Activated CD4-positive, alpha-beta T cell treated with anti-CD3 and anti-CD28 coated beads, Interleukin-2, amount 50 U/mL, for 4 hours (primary cell): ENCODE measurements at regions not wholly inside any gene's neighbourhood (a gene's known extent, or its start where the extent isn't known, plus 50 kb on each side); places are given as distances from the start of the nearest gene placed in this dataset.
"Not testable (repeated sequence)": the region's sequence is repeated elsewhere in the genome, so short reads cannot be mapped to it uniquely, and the experiment has no call there.

ENCODE experiments used
- DNase-seq, 2 experiments: peaks; one replicate each; pipeline ENCODE4 v3.0.0-alpha.2; 2020

- DNase-seq = no peak
Observed at GRCh38 chr2:118372886-118373830, 284.9 kb downstream of the INSIG2 start.

DNA sequence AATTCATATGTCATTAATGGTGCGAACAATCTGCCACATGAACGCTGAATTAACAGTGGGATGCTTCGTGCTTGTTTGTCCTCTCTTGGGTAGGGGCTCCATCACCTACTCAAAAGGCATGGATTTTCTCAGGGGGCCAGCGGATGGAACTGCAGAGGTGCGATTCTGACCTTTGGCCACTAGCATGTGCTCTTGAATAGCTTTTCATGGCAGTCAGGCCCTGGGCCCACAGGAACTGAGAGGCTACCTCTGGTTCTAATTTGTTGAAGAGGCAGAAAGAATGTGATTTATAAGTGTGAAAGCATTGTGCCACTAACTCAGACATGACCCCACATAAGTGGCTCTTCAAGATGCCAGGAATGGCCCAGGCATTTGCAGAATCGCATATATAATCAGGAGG is 283.2 kb downstream of the INSIG2 start:
- DNase-seq = no peak

- not testable (repeated sequence) for DNase-seq
Observed at GRCh38 chr2:118369521-118369920, 281.2 kb downstream of the INSIG2 start.

GRCh38 chr2:118363604-118364003 is 275.3 kb downstream of the INSIG2 start:
- DNase-seq = no peak

DNA sequence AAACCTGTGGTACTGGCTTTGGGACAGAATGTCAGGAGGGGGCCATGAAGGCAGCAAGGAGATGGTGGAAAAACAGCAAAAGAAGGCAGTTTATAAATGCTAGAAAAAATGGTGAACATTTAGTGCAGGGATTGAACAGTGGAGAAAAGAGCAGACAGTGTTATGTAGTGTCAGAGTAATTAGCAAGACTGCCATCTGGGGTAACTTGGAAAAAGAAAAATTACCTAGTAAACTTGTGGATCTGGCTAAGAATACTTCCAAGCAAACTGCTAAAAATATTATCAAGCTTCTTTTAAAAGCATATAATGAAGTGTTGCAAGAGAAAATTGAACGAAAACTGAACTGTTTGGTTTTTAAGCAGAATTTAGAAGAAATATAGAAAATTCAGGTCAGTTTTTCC is 267.8 kb downstream of the INSIG2 start:
- no peak for DNase-seq

- no peak for DNase-seq
Observed at GRCh38 chr2:118351796-118352195, 263.5 kb downstream of the INSIG2 start.

GRCh38 chr2:118350621-118351020 is 262.4 kb downstream of the INSIG2 start:
- DNase-seq = no peak

GRCh38 chr2:118349365-118349764 is 261.1 kb downstream of the INSIG2 start:
- no peak for DNase-seq

GRCh38 chr2:118348380-118349034 is 260.2 kb downstream of the INSIG2 start:
- no peak for DNase-seq

DNA sequence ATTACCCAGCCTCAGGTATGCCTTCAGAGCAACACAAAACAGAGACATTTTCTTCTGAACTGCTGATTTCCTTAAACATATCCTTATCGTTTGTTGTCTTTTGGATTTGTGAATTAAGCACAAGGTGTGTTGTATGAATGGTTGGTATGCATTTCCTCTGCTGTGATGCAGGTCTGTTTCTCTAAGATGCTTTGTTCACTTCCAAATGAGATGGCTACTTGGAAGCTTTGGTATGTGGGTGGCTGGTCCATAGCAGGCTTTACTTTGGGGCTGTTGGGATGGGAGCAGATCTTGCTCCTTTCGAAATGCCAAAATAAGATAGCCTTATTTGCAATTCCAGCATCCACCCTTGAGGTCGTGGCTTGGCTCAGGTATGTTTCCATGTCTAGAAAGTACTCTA is 257.2 kb downstream of the INSIG2 start:
- no peak for DNase-seq

GRCh38 chr2:118340103-118340502 is 251.8 kb downstream of the INSIG2 start:
- no peak for DNase-seq

- DNase-seq = no peak
Observed at GRCh38 chr2:118339386-118339785, 251.1 kb downstream of the INSIG2 start.

DNA sequence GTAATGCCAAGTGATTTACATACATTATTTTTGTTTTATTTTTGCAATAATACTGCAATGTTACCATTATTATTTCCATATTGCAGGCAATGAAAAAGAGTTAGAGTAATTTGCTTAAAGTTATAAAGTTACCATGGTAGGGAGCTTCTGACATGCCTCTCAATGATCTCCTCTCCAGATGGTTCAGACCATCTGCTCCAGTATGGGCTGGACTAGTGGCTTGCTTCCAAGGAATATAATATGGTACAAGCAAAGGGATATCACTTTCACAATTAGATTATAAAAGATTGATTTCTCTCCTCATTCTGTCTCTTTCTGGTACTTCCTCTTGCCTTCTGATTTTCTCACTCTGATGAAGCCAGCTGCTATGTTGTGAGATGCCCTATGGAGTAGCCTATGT is 245.4 kb downstream of the INSIG2 start:
- no peak for DNase-seq

DNA sequence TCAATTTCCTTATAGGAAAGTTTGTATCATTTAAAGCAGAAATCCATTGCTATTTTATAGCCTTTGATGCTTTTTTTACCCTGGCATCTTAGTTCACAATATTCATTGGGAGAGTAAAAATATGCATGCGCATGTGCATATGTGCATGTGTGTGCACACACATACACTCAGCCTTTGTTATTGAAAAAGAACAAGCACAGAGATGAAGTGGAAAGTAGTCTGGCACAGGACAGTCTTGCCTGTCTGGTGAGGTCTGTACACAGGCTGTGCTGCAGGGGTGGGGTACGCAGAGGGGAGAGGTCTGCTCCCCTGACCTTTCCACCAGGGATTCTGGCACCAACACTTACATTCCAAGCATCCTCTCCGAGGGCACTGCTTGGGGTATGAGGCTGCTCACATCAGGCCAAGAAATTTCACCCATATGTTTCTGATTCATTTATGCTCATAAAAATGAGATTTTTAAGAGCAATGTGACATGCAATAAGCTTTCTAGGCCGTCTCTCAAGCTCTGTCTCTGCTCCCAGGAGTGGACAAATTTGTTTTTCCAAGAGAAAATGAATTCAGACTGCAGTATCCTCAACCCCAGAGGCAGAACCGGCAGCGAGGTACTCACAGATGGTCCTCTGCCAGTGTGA is 237.2 kb downstream of the INSIG2 start:
- DNase-seq = no peak

DNA sequence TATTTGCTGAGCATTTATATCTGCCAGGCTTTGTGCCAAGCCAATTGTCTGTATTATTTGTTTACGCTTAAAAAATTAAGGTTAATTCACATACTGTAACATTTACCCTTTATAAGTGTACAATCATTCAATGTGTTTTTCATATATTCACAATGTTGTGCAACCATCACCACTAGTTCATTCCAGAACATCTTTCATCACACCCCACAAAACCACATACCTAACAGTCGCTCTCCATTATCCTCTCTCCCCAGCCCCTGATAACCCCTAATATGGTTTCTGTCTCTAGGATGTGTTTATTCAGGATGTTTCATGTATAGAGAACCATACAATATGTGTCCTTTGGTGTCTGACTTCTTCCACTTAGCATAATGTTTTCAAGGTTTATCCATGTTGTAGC is 234.1 kb downstream of the INSIG2 start:
- no peak for DNase-seq

DNA sequence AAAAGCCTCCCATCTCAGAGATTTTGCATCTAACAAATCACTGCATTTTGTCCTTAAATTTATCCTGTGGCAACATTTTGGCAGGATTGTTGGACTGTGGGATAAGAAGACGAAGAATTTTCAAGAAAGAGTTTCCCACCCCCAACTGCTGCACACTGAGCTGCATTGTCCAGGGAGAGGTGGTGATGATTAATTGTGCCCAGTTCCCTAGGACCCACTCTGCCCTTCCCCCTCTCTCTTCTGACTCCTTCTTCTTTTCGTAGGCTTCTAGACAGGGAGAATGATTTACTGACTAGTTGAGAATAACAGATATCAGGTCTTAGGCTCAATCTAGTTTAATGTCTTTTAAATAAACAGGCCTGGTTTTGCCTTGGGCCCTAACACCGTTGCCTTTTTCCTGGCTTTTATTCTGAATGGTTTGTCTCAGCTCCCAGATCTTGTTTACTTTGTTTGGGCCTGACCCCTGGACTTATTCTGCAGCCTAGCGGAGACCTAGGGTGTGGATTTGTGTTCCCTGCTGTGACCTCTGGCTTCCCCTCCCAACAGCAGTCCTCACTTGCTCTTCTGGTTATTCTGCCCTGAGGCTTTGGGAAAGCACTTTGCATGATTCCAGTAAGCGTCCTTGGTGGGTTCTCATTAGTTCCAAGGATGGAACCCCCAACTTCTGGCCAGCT is 233.3 kb downstream of the INSIG2 start:
- DNase-seq = no peak

DNA sequence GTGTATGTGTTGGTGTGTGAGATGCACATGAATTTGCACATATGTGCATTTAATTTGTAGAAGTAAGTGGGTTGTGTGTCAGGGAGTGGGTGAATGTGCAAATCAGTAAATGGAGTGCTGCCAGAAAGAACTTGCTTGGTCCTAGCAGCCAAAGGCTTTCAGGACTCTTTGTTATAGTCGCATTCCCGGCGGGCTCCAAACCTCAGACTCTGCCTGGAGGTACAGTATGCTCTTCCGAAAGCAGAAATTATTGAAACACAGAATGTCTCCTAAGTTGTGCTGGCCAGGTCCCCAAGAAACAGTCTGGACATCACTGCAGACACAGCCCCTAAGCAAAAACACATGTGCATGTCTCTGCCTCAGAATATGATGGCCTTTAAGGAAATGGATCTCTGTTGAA is 232.4 kb downstream of the INSIG2 start:
- DNase-seq = no peak

GRCh38 chr2:118320196-118320595 is 231.9 kb downstream of the INSIG2 start:
- no peak for DNase-seq

- DNase-seq = no peak
Observed at GRCh38 chr2:118319271-118319684, 231.0 kb downstream of the INSIG2 start.

- no peak for DNase-seq
Observed at GRCh38 chr2:118315606-118316005, 227.3 kb downstream of the INSIG2 start.

DNA sequence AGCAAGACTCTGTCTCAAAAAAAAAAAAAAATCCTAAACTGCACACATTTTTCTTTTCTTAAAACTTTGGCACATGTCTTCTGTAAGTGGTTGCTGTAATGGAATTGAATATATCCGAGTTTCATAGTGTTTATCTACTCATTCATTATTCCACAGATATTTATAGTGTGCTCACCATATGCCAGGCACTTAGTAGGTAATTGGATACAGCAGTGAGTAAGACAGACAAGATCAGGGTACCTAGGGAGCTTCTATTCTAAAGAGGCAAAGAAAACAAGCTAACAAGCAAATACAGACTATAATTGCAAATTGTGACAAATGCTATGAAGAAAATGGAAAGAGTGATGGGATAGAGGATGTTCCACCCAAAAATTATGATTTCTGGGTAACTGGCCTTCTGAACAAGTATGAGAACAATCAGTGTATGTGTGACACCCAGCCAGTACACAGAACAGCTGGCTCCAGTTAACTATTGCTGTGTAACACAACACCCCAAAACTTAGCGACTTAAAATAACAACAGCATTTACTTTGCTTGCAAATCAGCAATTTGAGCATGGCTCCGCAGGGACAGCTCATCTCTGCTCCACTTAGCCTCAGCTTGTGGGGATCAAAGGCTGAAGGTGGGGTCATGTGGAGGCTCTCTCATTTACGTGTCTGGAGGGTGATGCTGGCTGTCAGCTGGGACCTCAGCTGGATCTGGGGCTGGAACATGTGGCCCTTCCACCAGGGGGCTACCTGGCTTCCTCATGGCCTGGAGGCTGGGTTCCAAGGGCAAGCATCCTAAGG is 224.9 kb downstream of the INSIG2 start:
- no peak for DNase-seq

DNA sequence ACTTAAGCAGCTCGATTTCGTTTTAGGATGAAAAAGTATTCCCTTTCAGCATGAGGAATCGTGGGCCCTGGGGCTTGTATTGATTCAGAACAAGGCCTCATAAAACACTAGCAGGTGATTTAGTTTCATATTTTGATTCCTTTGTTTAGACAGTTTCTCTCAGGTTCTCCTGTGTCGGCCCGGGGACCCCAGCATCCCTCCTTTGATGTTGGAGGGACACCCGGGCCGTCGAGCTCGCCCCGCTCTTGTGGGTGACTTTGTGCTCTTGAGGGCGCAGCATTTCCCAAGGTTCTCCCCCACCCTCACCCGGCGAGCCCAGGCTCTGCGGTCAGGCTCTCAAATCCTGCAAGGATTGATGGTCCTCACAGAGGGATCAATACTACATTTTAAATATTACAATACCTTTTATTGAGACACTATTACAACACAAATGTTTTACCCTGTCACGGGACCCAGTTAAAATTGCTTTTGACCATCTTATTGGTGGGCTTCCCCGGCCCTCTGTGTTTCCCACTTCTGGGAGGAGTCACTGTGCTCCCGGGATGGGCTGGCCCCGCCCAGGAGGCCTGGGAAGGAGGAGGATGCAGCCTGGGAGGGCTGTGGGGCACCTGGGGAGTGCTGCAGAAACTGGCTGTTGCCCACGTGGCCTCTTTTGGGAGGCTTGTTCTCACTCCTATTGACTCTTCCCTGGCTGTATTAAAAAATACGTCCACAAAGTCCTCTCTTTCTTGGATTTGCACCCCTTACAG is 222.6 kb downstream of the INSIG2 start:
- DNase-seq = no peak
